OCI-LY7 (cell line): ENCODE measurements at regions not wholly inside any gene's neighbourhood (a gene's known extent, or its start where the extent isn't known, plus 50 kb on each side); places are given as distances from the start of the nearest gene placed in this dataset.

ENCODE experiments used
- BruUV-seq: library from RNA; stranded (reverse); fragments of 400-500 nt; replicated peaks from 2 replicates; lab custom pipeline; 2021; lab: Mats Ljungman, UMichigan
- CTCF ChIA-PET: fragments of 300-600 bp; sonication (Branson Sonifier 250); formaldehyde crosslinking; loops from one replicate; lab custom pipeline; 2022; ENCODE audit warnings: antibody characterized with exemption; ENCODE audit not compliant: unreplicated experiment; lab: Charles Lee
- POLR2A ChIA-PET: fragments of 300-600 bp; sonication (Branson Sonifier 250); formaldehyde crosslinking; loops from one replicate; lab custom pipeline; 2022; ENCODE audit warnings: antibody characterized with exemption; lab: Charles Lee
- DNase-seq: peaks from one replicate; pipeline ENCODE4 v3.0.0-alpha.2; 2015; ENCODE audit warnings: low spot score
- H2AFZ ChIP-seq: fragments of 200-600 bp; sonication (generic), shearing (Covaris generic); 2 replicates; pipeline ENCODE4 v1.6.1; 2014; ENCODE audit warnings: mild to moderate bottlenecking, antibody characterized with exemption, low read length, moderate library complexity
- H3K27ac ChIP-seq: fragments of 200-600 bp; sonication (generic); 2 replicates; pipeline ENCODE4 v1.5.1; 2014; ENCODE audit warnings: mixed run types, low read depth, mild to moderate bottlenecking, moderate library complexity, low read length, inconsistent platforms; ENCODE audit not compliant: poor library complexity, severe bottlenecking
- H3K36me3 ChIP-seq: fragments of 200-600 bp; sonication (generic); 2 replicates; pipeline ENCODE4 v1.6.1; 2014; ENCODE audit warnings: mild to moderate bottlenecking, antibody characterized with exemption, low read length, moderate library complexity, mixed read lengths; ENCODE audit not compliant: insufficient read depth
- H3K4me1 ChIP-seq: fragments of 200-600 bp; sonication (generic); 2 replicates; pipeline ENCODE4 v1.5.1; 2014; ENCODE audit warnings: mild to moderate bottlenecking, low read length; ENCODE audit not compliant: insufficient read depth, poor library complexity, severe bottlenecking
- H3K4me2 ChIP-seq: fragments of 200-600 bp; sonication (generic); 2 replicates; pipeline ENCODE4 v1.6.1; 2014; ENCODE audit warnings: mild to moderate bottlenecking, low read length
- H3K4me3 ChIP-seq: fragments of 200-600 bp; sonication (generic); 2 replicates; pipeline ENCODE4 v1.5.1; 2014; ENCODE audit warnings: mild to moderate bottlenecking, low read depth, low read length; ENCODE audit not compliant: poor library complexity, severe bottlenecking
- H3K79me2 ChIP-seq: fragments of 200-600 bp; sonication (generic); 2 replicates; pipeline ENCODE4 v1.6.1; 2016; ENCODE audit warnings: low read depth, mild to moderate bottlenecking, low read length, moderate library complexity, mixed read lengths; ENCODE audit not compliant: insufficient read depth
- H3K9me2 ChIP-seq: fragments of 200-600 bp; sonication (generic); 2 replicates; pipeline ENCODE4 v1.6.1; 2016; ENCODE audit warnings: mild to moderate bottlenecking, low read length, mixed read lengths; ENCODE audit not compliant: insufficient read depth
- H3K9me3 ChIP-seq: fragments of 200-600 bp; sonication (generic); 2 replicates; pipeline ENCODE4 v1.6.1; 2014; ENCODE audit warnings: mild to moderate bottlenecking, mixed run types, low read length, mixed read lengths
- H4K20me1 ChIP-seq: fragments of 200-600 bp; sonication (generic); 2 replicates; pipeline ENCODE4 v1.6.1; 2014; ENCODE audit warnings: mild to moderate bottlenecking, antibody characterized with exemption, low read length, moderate library complexity, mixed read lengths; ENCODE audit not compliant: insufficient read depth
- EZH2phosphoT487 ChIP-seq: fragments of 200-600 bp; sonication (generic); IDR thresholded peaks from 2 replicates; pipeline ENCODE4 v1.6.1; 2018; ENCODE audit warnings: low read depth, borderline replicate concordance, mild to moderate bottlenecking, mixed run types, antibody characterized with exemption, low read length, moderate library complexity, mixed read lengths
- intact Hi-C: fragments of 100-400 bp; cut with micrococcal nuclease; formaldehyde crosslinking; loops from one replicate; pipeline ENCODE4 v1.10.0; 2022; ENCODE audit not compliant: unreplicated experiment
- TF ChIP-seq, protein P1 (sequence below): fragments of 200-600 bp; sonication (generic); conservative IDR thresholded peaks from 2 replicates; pipeline ENCODE4 v1.5.1; 2014; ENCODE audit warnings: mild to moderate bottlenecking, antibody characterized with exemption, low read length, moderate library complexity, mixed read lengths

DNA sequence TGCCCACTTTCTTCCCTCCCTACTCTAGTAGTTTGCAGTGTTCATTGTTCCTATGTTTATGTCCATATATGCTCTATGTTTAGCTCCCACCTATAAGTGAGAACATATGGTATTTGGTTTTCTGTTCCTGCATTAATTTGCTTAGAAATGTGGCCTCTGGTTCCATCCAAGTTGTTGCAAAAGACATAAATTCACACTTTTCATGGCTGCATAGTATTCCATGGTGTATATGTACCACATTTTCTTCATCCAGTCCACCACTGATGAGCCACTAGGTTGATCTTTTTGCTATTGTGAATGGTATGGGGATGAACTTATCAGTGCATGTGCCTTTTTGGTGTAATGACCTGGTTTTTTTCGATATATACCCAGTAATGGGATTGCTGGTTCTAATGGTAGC, 1089.1 kb downstream of the GRM8 start:
- Histone ChIP-seq H3K9me3 (no peaks in the 10 kb centered on the region), H3K4me3 (no peak overlapping the region), H3K27ac (no peak overlapping the region), H3K9me2 (no peaks in the 10 kb centered on the region), H3K4me1 (no peaks in the 10 kb centered on the region), H2AFZ (no peak overlapping the region), H4K20me1 (no peaks in the 10 kb centered on the region), H3K79me2 (no peaks in the 10 kb centered on the region), H3K36me3 (no peaks in the 10 kb centered on the region), H3K4me2 (no peak overlapping the region)
- TF ChIP-seq, protein P1, sequence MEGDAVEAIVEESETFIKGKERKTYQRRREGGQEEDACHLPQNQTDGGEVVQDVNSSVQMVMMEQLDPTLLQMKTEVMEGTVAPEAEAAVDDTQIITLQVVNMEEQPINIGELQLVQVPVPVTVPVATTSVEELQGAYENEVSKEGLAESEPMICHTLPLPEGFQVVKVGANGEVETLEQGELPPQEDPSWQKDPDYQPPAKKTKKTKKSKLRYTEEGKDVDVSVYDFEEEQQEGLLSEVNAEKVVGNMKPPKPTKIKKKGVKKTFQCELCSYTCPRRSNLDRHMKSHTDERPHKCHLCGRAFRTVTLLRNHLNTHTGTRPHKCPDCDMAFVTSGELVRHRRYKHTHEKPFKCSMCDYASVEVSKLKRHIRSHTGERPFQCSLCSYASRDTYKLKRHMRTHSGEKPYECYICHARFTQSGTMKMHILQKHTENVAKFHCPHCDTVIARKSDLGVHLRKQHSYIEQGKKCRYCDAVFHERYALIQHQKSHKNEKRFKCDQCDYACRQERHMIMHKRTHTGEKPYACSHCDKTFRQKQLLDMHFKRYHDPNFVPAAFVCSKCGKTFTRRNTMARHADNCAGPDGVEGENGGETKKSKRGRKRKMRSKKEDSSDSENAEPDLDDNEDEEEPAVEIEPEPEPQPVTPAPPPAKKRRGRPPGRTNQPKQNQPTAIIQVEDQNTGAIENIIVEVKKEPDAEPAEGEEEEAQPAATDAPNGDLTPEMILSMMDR, result no peak
- no peak for TF ChIP-seq EZH2phosphoT487
- DNase-seq, result no peak
- CTCF ChIA-PET, result no interaction called here
- intact Hi-C loops, result no loop called here
- POLR2A ChIA-PET, result no interaction called here
- no TSS peak for BruUV-seq

DNA sequence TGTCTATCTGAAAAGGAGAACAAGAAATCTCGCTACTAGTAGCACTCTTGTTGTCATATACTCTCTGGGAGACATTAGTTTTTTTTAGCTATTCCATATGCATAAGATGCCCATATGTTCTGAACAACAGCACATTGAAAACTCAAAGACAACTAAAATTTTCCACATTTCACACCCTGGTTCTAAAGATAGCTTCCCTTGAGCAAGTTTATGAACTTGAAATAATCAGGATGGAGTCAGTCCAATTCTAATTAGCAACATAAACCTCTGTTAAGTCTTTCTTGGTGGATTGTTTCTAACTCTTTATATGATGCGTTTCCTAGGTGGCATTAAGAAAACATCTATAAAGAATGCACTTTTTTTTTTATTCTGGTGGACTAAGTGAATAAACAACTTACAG, 1095.3 kb downstream of the GRM8 start:
- intact Hi-C loops, result no loop called here
- Histone ChIP-seq H3K4me3 (no peak overlapping the region), H3K36me3 (no peaks in the 10 kb centered on the region), H3K4me2 (no peak overlapping the region), H4K20me1 (no peaks in the 10 kb centered on the region), H3K4me1 (no peaks in the 10 kb centered on the region), H3K27ac (no peak overlapping the region), H2AFZ (no peak overlapping the region), H3K9me3 (no peaks in the 10 kb centered on the region), H3K9me2 (no peaks in the 10 kb centered on the region), H3K79me2 (no peaks in the 10 kb centered on the region)
- no TSS peak for BruUV-seq
- TF ChIP-seq EZH2phosphoT487, result no peak
- TF ChIP-seq, protein P1, result no peak
- ChIA-PET POLR2A (interaction anchor here (0.6 kb wide), 1 partner anchor 72 kb away, joined by 3 read pairs; no protein-coding TSS in a partner anchor), CTCF (no interaction called here)
- no peak for DNase-seq

DNA sequence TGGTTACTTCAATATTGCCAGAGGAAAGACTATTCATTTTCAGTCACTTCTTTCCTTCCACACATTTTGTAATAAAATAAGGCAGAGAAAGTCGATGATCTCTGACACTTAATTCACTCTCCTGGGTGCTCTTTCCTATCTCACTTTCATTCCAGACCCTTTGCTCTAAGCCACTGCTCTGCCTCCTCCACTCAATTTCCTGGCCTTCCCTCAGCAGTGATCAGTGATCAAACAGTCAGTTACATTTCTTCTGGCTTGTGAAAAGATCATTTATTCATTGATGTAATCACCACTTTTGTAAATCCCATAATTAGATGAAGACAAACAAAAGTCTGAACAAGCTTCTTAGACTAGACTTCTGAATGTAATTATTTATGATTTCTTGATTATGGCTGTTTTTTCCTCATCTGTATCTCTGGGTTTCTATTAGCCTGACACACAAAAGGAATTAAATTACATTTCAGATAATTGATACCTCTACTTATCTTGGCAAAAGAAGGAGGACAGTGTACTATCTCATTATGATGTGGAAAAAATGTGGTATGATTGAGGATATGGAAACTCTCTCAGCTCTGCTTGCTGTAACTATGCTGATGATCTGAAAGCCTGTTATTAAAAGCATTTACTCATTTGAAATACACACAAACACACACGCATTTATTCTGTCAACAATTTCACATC, 1102.3 kb downstream of the GRM8 start:
- TF ChIP-seq, protein P1, result no peak
- H3K27ac ChIP-seq, result no peak overlapping the region
- intact Hi-C loops, result no loop called here
- H3K9me2 ChIP-seq, result no peaks in the 10 kb centered on the region
- no peak overlapping the region for H3K4me2 ChIP-seq
- H3K36me3 ChIP-seq, result no peaks in the 10 kb centered on the region
- CTCF ChIA-PET, result no interaction called here
- no peaks in the 10 kb centered on the region for H3K79me2 ChIP-seq
- no TSS peak for BruUV-seq
- no peaks in the 10 kb centered on the region for H4K20me1 ChIP-seq
- H3K4me3 ChIP-seq, result no peak overlapping the region
- DNase-seq, result no peak
- H3K9me3 ChIP-seq, result no peaks in the 10 kb centered on the region
- no peak overlapping the region for H2AFZ ChIP-seq
- no peaks in the 10 kb centered on the region for H3K4me1 ChIP-seq
- POLR2A ChIA-PET, result no interaction called here
